Stomach (tissue), 8 donors: ENCODE measurements at regions not wholly inside any gene's neighbourhood (a gene's known extent, or its start where the extent isn't known, plus 50 kb on each side); places are given as distances from the start of the nearest gene placed in this dataset.

Source experiments
- DNase-seq, 2 donors: peaks; one replicate each; pipeline versions ENCODE4 v3.0.0 to v3.0.0-alpha.2; 2013 to 2019
- H3K27ac ChIP-seq, 5 donors: fragments of 200-600 bp in 4 of 5; sonication (generic) in 4 of 5; one replicate each; pipeline ENCODE4 v1.5.1; 2013 to 2019; ENCODE audit warnings: mild to moderate bottlenecking in 1 of 5, moderate library complexity in 1 of 5
- H3K27me3 ChIP-seq, 3 donors: fragments of 200-600 bp; sonication (generic); one replicate each; pipeline ENCODE4 v1.5.1; 2017 to 2019; ENCODE audit warnings: mixed run types in 1 of 3
- H3K36me3 ChIP-seq, 4 donors: fragments of 200-600 bp; sonication (generic); 1 replicate in 3 of 4; 2 replicates in 1 of 4; pipeline ENCODE4 v1.5.1; 2016 to 2019
- H3K4me1 ChIP-seq, 4 donors: fragments of 200-600 bp; sonication (generic); one replicate each; pipeline ENCODE4 v1.5.1; 2016 to 2019
- H3K4me3 ChIP-seq, 4 donors: fragments of 200-600 bp; sonication (generic) in 3 of 4; one replicate each; pipeline ENCODE4 v1.5.1; 2016 to 2019; ENCODE audit warnings: mild to moderate bottlenecking in 1 of 4
- H3K9me3 ChIP-seq, 4 donors: fragments of 200-600 bp; sonication (generic); one replicate each; pipeline ENCODE4 v1.5.1; 2016 to 2019
- CTCF ChIP-seq, 7 experiments: fragments of 450-650 bp in 4 of 7; fragments of 200-600 bp in 3 of 7; sonication (generic) in 3 of 7; IDR thresholded peaks; one replicate each; pipeline ENCODE4 v1.5.1; 2016 to 2019; ENCODE audit warnings: antibody characterized with exemption in 7 of 7, control low read depth in 2 of 7, mild to moderate bottlenecking in 1 of 7
- EP300 ChIP-seq: sonication (generic); formaldehyde crosslinking; IDR thresholded peaks from one replicate; pipeline ENCODE4 v1.6.1; 2017; ENCODE audit warnings: antibody characterized with exemption
- POLR2A ChIP-seq, 4 donors: fragments of 450-650 bp; IDR thresholded peaks; one replicate each; pipeline ENCODE4 v1.6.1; 2016; ENCODE audit warnings: antibody characterized with exemption in 4 of 4, control low read depth in 2 of 4, mild to moderate bottlenecking in 1 of 4, moderate library complexity in 1 of 4
- POLR2AphosphoS5 ChIP-seq, 3 donors: sonication (generic); formaldehyde crosslinking; IDR thresholded peaks; one replicate each; pipeline ENCODE4 v1.6.1; 2016; ENCODE audit warnings: antibody characterized with exemption in 3 of 3
- WGBS, 5 donors: extraction: QIAGEN DNeasy Blood & Tissue Kit in 3 of 5; methylation state at CpG; one replicate each; pipeline versions ENCODE4 v1.1.5 to v1.1.7; 2013 to 2018; 5-methylcytosine and 5-hydroxymethylcytosine counted together
- intact Hi-C: fragments of 100-400 bp; cut with DNase I; formaldehyde crosslinking; loops from one replicate; pipeline ENCODE4 v1.15.1; 2023; ENCODE audit warnings: low total_unique reads
- donor health status: healthy with polysubstance abuse.
- donor health status: Bipolar disorder and iron deficiency.
- donor health status: healthy.

DNA sequence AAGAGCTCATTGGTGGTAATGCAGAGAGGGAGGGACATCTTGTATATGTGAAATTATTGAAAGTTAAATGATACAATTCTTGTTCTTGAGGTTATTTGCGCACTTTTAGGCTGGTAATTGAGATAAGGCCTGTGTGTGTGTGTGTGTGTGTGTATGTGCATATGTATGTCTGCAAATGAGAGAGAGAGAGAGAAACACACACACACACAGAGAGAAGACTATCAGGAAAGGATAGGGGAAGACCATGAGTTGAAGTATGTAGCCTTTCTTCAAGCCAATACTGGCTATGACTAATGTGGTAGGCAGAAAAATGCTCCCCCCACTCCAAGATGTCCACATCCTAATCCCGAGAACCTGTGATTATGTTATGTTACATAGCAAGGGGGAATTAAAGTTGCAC, 52.7 kb upstream of the DCD start:
- Histone ChIP-seq H3K27me3 (no peaks in the 10 kb centered on the region), H3K4me1 (no peaks in the 10 kb centered on the region), H3K4me3 (no peak overlapping the region), H3K36me3 (no peaks in the 10 kb centered on the region), H3K27ac (no peak overlapping the region), H3K9me3 (no peaks in the 10 kb centered on the region)
- intact Hi-C loops = no loop called here
- WGBS, 5 donors = 79 to 86% (median 81%) methylated on average over 2 of the region's 2 CpGs
- TF ChIP-seq EP300 (no peak), POLR2A (IDR thresholded peaks at IDR 0.05) (no peak), CTCF (IDR thresholded peaks at IDR 0.05) (no peak), POLR2AphosphoS5 (IDR thresholded peaks at IDR 0.05) (no peak)
- no peak for DNase-seq

- Histone ChIP-seq H3K27ac (no peak overlapping the region), H3K4me1 (no peaks in the 10 kb centered on the region), H3K36me3 (no peaks in the 10 kb centered on the region), H3K4me3 (no peak overlapping the region), H3K27me3 (no peaks in the 10 kb centered on the region), H3K9me3 (no peaks in the 10 kb centered on the region)
- TF ChIP-seq POLR2A (IDR thresholded peaks at IDR 0.05) (no peak), EP300 (no peak), CTCF (IDR thresholded peaks at IDR 0.05) (no peak), POLR2AphosphoS5 (IDR thresholded peaks at IDR 0.05) (no peak)
- intact Hi-C loops = no loop called here
- 49 to 63% (median 56%) methylated on average over 2 of the region's 2 CpGs for WGBS, 5 donors
- no peak for DNase-seq
These were observed 52.1 kb upstream of the DCD start for GRCh38 chr12:54700301-54700700.
